ENCODE measurements at regions not wholly inside any gene's neighbourhood (a gene's known extent, or its start where the extent isn't known, plus 50 kb on each side); places are given as distances from the start of the nearest gene placed in this dataset.

DNA sequence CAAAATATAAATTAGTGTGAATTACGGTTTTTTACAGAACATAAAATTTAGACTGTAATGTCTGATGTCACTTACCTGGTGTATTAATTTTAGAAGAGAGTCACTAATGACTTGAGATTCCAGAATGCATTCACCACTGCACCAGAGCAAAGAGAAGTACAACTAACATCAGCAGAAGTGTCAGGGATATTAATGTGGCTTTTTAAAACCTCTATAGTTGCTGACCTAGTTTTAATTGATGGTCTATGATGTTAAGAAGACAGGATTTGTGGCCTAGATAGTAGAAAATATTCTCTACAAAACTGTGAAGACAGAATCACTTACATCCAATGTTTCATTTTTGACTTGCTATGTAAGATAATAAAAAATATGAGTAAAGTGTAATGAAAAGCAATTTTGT is 1181.6 kb downstream of the RAPGEF2 start:
- DNase-seq (ENCODE audit: low read depth), result no peak
- in situ Hi-C loops (cut with HindIII; ENCODE audit: low sequenced_read_pairs), result no loop called here
- TF ChIP-seq CTCF (IDR thresholded peaks at IDR 0.05; ENCODE audit: low read depth, low read length, missing control alignments), result no peak
- H3K4me3 ChIP-seq (ENCODE audit: low read depth, low read length), result no peak overlapping the region

DNA sequence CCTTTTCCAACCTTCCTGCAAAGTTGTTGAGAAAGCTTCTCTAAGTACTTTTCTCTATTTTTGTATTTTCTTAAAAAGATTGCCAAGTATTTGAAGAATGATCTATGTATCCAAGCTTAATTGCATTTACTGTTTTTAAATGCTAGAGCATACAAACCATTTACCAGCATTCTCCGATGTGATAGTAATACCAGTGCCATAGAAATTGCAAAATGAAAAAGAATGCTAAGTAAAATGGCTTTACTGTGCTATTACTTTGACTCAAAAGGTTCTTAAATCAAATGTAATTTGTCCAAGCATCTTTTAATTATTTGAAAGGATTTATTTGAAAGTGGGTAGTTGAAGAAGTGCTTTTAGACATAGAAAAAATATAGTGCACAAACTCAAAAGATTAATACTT is 1183.2 kb downstream of the RAPGEF2 start:
- no peak for DNase-seq (ENCODE audit: low read depth)
- TF ChIP-seq CTCF (IDR thresholded peaks at IDR 0.05; ENCODE audit: low read depth, low read length, missing control alignments), result no peak
- in situ Hi-C loops (cut with HindIII; ENCODE audit: low sequenced_read_pairs), result no loop called here

GRCh38 chr4:160296476-160296875 is 1193.6 kb downstream of the RAPGEF2 start:
- in situ Hi-C loops (cut with HindIII; ENCODE audit: low sequenced_read_pairs), result no loop called here
- no peak for DNase-seq (ENCODE audit: low read depth)
- no peak for TF ChIP-seq CTCF (IDR thresholded peaks at IDR 0.05; ENCODE audit: low read depth, low read length, missing control alignments)
- H3K4me3 ChIP-seq (ENCODE audit: low read depth, low read length), result no peak overlapping the region

More for the DNA sequence above, 1183.2 kb downstream of the RAPGEF2 start:
- H3K4me3 ChIP-seq (ENCODE audit: low read depth, low read length), result no peak overlapping the region

DNA sequence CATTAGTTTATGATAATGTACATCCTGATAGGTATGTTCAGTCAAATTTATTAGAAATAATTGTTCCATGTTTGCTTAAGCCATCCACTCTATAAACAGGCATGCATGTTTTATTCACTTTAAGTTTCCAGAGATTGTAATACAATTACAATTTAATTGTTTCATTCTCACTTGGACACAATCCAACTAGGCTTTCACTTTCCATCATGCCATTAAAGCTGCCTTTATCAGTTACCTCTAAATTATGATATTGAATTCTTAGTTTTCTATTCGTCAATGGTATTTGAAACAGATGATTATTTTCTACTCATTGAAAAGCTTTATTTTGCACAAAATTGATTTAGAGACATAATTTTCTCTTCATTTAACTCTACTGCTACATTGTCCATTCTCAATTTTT is 1196.3 kb downstream of the RAPGEF2 start:
- TF ChIP-seq CTCF (IDR thresholded peaks at IDR 0.05; ENCODE audit: low read depth, low read length, missing control alignments), result no peak
- no peak for DNase-seq (ENCODE audit: low read depth)
- in situ Hi-C loops (cut with HindIII; ENCODE audit: low sequenced_read_pairs), result no loop called here
- no peak overlapping the region for H3K4me3 ChIP-seq (ENCODE audit: low read depth, low read length)

- in situ Hi-C loops (cut with HindIII; ENCODE audit: low sequenced_read_pairs), result no loop called here
- DNase-seq (ENCODE audit: low read depth), result no peak
- no peak overlapping the region for H3K4me3 ChIP-seq (ENCODE audit: low read depth, low read length)
- no peak for TF ChIP-seq CTCF (IDR thresholded peaks at IDR 0.05; ENCODE audit: low read depth, low read length, missing control alignments)
Observed at GRCh38 chr4:160299608-160300007, 1196.7 kb downstream of the RAPGEF2 start.

DNA sequence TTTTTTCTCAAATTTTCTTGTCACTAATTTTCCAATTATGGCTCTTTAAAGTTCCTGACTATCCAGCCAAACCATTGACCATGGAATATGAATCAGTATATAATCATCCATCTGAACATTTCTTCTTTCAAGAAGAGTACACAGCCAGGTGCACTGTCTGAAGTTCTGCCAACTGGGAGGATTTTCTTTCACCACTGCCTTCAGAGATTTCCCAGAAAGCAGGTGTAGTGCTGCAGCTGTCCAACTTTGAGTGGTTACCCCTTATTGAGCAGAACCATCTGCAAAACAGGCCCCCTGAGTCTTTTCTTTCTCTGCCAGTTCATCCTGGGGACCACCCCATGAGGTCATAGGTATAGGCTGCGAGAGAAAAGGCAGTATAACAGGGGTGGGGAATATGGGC is 1213.2 kb downstream of the RAPGEF2 start:
- no peak overlapping the region for H3K4me3 ChIP-seq (ENCODE audit: low read depth, low read length)
- DNase-seq (ENCODE audit: low read depth), result peak; percentile 49
- in situ Hi-C loops (cut with HindIII; ENCODE audit: low sequenced_read_pairs), result no loop called here
- no peak for TF ChIP-seq CTCF (IDR thresholded peaks at IDR 0.05; ENCODE audit: low read depth, low read length, missing control alignments)

Data from astrocyte of the cerebellum (primary cell).